ENCODE measurements at regions not wholly inside any gene's neighbourhood (a gene's known extent, or its start where the extent isn't known, plus 50 kb on each side); places are given as distances from the start of the nearest gene placed in this dataset.

- no peaks in the 10 kb centered on the region for H3K36me3 ChIP-seq
- no peak overlapping the region for H3K27ac ChIP-seq
- TF ChIP-seq POLR2A (IDR thresholded peaks at IDR 0.05) (no peak), CTCF (IDR thresholded peaks at IDR 0.05 in 8 of 11, conservative IDR thresholded peaks at IDR 0.05 in 3 of 11) (no peak), POLR2AphosphoS5 (IDR thresholded peaks at IDR 0.05) (no peak)
- intact Hi-C loops (cut with DNase I; ENCODE audit: low total_unique reads): no loop called here
- H3K27me3 ChIP-seq (replicated peaks in 1 of 7): no peaks in the 10 kb centered on the region
- no peaks in the 10 kb centered on the region for H3K9me3 ChIP-seq
- no peaks in the 10 kb centered on the region for H3K4me1 ChIP-seq
- DNase-seq: no peak
- no peak overlapping the region for H3K4me3 ChIP-seq
These were observed 56.6 kb upstream of the PPM1B start for GRCh38 chr2:44112096-44112495.

- Histone ChIP-seq H3K4me1 (peaks cover 0 to 16% (median 0%) of the 10 kb centered on the region in 6 donors), H3K9me3 (no peaks in the 10 kb centered on the region), H3K4me3 (no peak overlapping the region), H3K27me3 (replicated peaks in 1 of 7) (no peaks in the 10 kb centered on the region), H3K36me3 (no peaks in the 10 kb centered on the region), H3K27ac (no peak overlapping the region)
- intact Hi-C loops (cut with DNase I; ENCODE audit: low total_unique reads): no loop called here
- 88 to 95% (median 94%) methylated on average over 3 of the region's 3 CpGs for WGBS, 5 donors
- DNase-seq: no peak
- TF ChIP-seq POLR2AphosphoS5 (IDR thresholded peaks at IDR 0.05) (no peak), CTCF (IDR thresholded peaks at IDR 0.05 in 8 of 11, conservative IDR thresholded peaks at IDR 0.05 in 3 of 11) (no peak)
These were observed 52.4 kb upstream of the PPM1B start for GRCh38 chr2:44116319-44116718.

GRCh38 chr2:44118257-44118656 is 50.4 kb upstream of the PPM1B start:
- WGBS, 5 donors: 85 to 97% (median 93%) methylated on average over 10 of the region's 10 CpGs
- no peak for TF ChIP-seq POLR2AphosphoS5 (IDR thresholded peaks at IDR 0.05)
- TF ChIP-seq POLR2A (IDR thresholded peaks at IDR 0.05): no peak
- no peak for TF ChIP-seq CTCF (IDR thresholded peaks at IDR 0.05 in 8 of 11, conservative IDR thresholded peaks at IDR 0.05 in 3 of 11)
- Histone ChIP-seq H3K9me3 (no peaks in the 10 kb centered on the region), H3K4me1 (peaks cover 0 to 16% (median 0%) of the 10 kb centered on the region in 6 donors), H3K27ac (no peak overlapping the region), H3K36me3 (no peaks in the 10 kb centered on the region), H3K27me3 (replicated peaks in 1 of 7) (no peaks in the 10 kb centered on the region), H3K4me3 (no peak overlapping the region)
- DNase-seq: no peak
- intact Hi-C loops (cut with DNase I; ENCODE audit: low total_unique reads): no loop called here

Small RNA genes lying in the stretch of these regions (small RNA-seq; reads per million reads assigned to genes)
- 0 reads per million in 4 donors for gene AC019129.1
